Calu3 (cell line): ENCODE measurements at regions not wholly inside any gene's neighbourhood (a gene's known extent, or its start where the extent isn't known, plus 50 kb on each side); places are given as distances from the start of the nearest gene placed in this dataset.

ENCODE experiments used
- BruUV-seq: library from RNA; stranded (reverse); fragments of 400-500 nt; replicated peaks from 2 replicates; lab custom pipeline; 2021; lab: Mats Ljungman, UMichigan
- CTCF ChIA-PET: fragments of 300-600 bp; sonication (Branson Sonifier 250); formaldehyde crosslinking; loops from one replicate; lab custom pipeline; 2022; ENCODE audit warnings: antibody characterized with exemption; lab: Charles Lee
- DNase-seq: peaks from one replicate; pipeline ENCODE4 v3.0.0; 2022
- H3K27ac Mint-ChIP-seq: one replicate; pipeline ENCODE4 v1.8.0; 2022; ENCODE audit warnings: mixed read lengths; ENCODE audit not compliant: unreplicated experiment
- H3K27me3 Mint-ChIP-seq: one replicate; pipeline ENCODE4 v1.8.0; 2022; ENCODE audit warnings: mixed read lengths; ENCODE audit not compliant: unreplicated experiment
- H3K36me3 Mint-ChIP-seq: one replicate; pipeline ENCODE4 v1.8.0; 2022; ENCODE audit warnings: mild to moderate bottlenecking, moderate library complexity, mixed read lengths; ENCODE audit not compliant: insufficient read depth, unreplicated experiment
- H3K4me1 Mint-ChIP-seq: one replicate; pipeline ENCODE4 v1.8.0; 2022; ENCODE audit warnings: mild to moderate bottlenecking, low read depth, mixed read lengths; ENCODE audit not compliant: unreplicated experiment
- H3K4me3 Mint-ChIP-seq: one replicate; pipeline ENCODE4 v1.8.0; 2022; ENCODE audit warnings: mild to moderate bottlenecking, low read depth, moderate library complexity, mixed read lengths; ENCODE audit not compliant: unreplicated experiment
- H3K9me3 Mint-ChIP-seq: one replicate; pipeline ENCODE4 v1.8.0; 2022; ENCODE audit warnings: low read depth, mixed read lengths; ENCODE audit not compliant: unreplicated experiment
- intact Hi-C: fragments of 100-400 bp; cut with micrococcal nuclease; formaldehyde crosslinking; loops from one replicate; pipeline ENCODE4 v1.10.0; 2022; ENCODE audit not compliant: unreplicated experiment
- TF ChIP-seq, protein P1 (sequence below): fragments of 200-600 bp; IDR thresholded peaks from one replicate; pipeline ENCODE4 v1.8.0; 2022; ENCODE audit warnings: antibody characterized with exemption; ENCODE audit not compliant: unreplicated experiment

DNA sequence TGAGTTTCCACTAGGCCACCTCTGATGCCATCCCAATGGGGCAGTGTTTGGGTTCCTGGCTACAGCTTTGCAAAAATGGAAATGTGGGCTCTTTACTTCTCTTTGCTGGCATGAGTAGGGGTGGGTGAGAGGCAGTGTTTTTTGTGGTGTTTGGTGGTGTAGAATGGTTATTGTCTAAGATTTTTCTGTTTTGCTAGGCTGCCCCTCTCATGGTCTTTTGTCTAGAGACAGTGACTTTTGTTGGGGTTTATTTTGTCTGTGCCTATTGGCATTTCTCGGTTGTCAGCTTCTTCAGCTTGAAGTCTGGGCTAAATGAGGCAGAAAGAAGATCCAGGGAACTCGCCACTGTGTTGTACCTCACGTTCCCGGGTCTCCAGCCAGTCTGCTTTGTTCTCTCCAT is 112.1 kb downstream of the CENPF start:
- no peaks in the 10 kb centered on the region for H3K27me3 Mint-ChIP-seq
- TF ChIP-seq, protein P1, sequence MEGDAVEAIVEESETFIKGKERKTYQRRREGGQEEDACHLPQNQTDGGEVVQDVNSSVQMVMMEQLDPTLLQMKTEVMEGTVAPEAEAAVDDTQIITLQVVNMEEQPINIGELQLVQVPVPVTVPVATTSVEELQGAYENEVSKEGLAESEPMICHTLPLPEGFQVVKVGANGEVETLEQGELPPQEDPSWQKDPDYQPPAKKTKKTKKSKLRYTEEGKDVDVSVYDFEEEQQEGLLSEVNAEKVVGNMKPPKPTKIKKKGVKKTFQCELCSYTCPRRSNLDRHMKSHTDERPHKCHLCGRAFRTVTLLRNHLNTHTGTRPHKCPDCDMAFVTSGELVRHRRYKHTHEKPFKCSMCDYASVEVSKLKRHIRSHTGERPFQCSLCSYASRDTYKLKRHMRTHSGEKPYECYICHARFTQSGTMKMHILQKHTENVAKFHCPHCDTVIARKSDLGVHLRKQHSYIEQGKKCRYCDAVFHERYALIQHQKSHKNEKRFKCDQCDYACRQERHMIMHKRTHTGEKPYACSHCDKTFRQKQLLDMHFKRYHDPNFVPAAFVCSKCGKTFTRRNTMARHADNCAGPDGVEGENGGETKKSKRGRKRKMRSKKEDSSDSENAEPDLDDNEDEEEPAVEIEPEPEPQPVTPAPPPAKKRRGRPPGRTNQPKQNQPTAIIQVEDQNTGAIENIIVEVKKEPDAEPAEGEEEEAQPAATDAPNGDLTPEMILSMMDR: no peak
- H3K27ac Mint-ChIP-seq: no peak overlapping the region
- CTCF ChIA-PET: no interaction called here
- intact Hi-C loops: no loop called here
- H3K36me3 Mint-ChIP-seq: no peaks in the 10 kb centered on the region
- H3K4me1 Mint-ChIP-seq: no peaks in the 10 kb centered on the region
- BruUV-seq: no TSS peak
- no peak overlapping the region for H3K4me3 Mint-ChIP-seq
- no peak for DNase-seq
- H3K9me3 Mint-ChIP-seq: no peaks in the 10 kb centered on the region

DNA sequence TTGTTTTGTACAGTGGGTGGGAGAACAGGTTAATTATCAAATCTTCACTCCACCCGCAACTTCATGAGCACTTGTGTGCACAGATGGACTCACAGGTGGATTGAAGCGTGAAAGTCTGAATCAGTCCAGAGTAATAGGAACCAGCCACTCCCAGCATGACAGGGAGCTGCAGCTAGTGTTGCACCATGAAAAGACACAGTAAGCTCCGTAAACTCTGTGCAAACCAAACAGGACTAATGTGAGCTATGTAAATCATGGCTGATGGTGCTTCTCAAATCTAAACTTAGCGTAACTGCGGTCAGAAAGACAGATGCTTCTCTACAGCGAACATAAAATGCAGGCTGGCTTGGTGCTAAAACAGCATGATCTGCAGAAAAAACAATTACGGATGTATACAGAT is 114.4 kb downstream of the CENPF start:
- CTCF ChIA-PET: no interaction called here
- TF ChIP-seq, protein P1: no peak
- H3K9me3 Mint-ChIP-seq: no peaks in the 10 kb centered on the region
- H3K4me1 Mint-ChIP-seq: no peaks in the 10 kb centered on the region
- no TSS peak for BruUV-seq
- no peak overlapping the region for H3K27ac Mint-ChIP-seq
- no peak for DNase-seq
- H3K36me3 Mint-ChIP-seq: no peaks in the 10 kb centered on the region
- intact Hi-C loops: no loop called here
- H3K4me3 Mint-ChIP-seq: no peak overlapping the region
- H3K27me3 Mint-ChIP-seq: no peaks in the 10 kb centered on the region

- Mint-ChIP-seq H3K4me3 (no peak overlapping the region), H3K36me3 (no peaks in the 10 kb centered on the region), H3K4me1 (no peaks in the 10 kb centered on the region), H3K27me3 (no peaks in the 10 kb centered on the region), H3K9me3 (no peaks in the 10 kb centered on the region), H3K27ac (no peak overlapping the region)
- DNase-seq: no peak
- intact Hi-C loops: no loop called here
- CTCF ChIA-PET: no interaction called here
- BruUV-seq: no TSS peak
- TF ChIP-seq, protein P1: no peak
Measured at GRCh38 chr1:214718724-214719123, 115.7 kb downstream of the CENPF start.

GRCh38 chr1:214719207-214719606 is 116.2 kb downstream of the CENPF start:
- Mint-ChIP-seq H3K27ac (no peak overlapping the region), H3K36me3 (no peaks in the 10 kb centered on the region), H3K9me3 (no peaks in the 10 kb centered on the region), H3K27me3 (no peaks in the 10 kb centered on the region), H3K4me3 (no peak overlapping the region), H3K4me1 (no peaks in the 10 kb centered on the region)
- no peak for DNase-seq
- no TSS peak for BruUV-seq
- TF ChIP-seq, protein P1: peak; percentile 17
- CTCF ChIA-PET: no interaction called here
- intact Hi-C loops: no loop called here
